ENCODE measurements at regions not wholly inside any gene's neighbourhood (a gene's known extent, or its start where the extent isn't known, plus 50 kb on each side); places are given as distances from the start of the nearest gene placed in this dataset.

- H2AFZ ChIP-seq (ENCODE audit: low read length), result no peak overlapping the region
- DNase-seq (ENCODE audit: low spot score), result no peak
- POLR2A ChIA-PET, result no interaction called here
- H3K4me1 ChIP-seq (ENCODE audit: insufficient read depth, low read length), result no peaks in the 10 kb centered on the region
- no peak overlapping the region for H3K4me3 ChIP-seq (replicated peaks in 1 of 3; ENCODE audit: insufficient read depth in 1 of 3, low read depth in 2 of 3, low read length in 3 of 3)
- no peaks in the 10 kb centered on the region for H3K36me3 ChIP-seq (replicated peaks in 1 of 2; ENCODE audit: control insufficient read depth in 1 of 2, insufficient read depth in 2 of 2, low read length in 2 of 2)
- peaks cover 0 to 17% of the 10 kb centered on the region in 2 experiments; a peak in 2 of 5 replicates for H3K27me3 ChIP-seq (ENCODE audit: control insufficient read depth in 1 of 2, insufficient read depth in 2 of 2, low read length in 2 of 2)
- no peaks in the 10 kb centered on the region for H3K9me3 ChIP-seq (ENCODE audit: low read length)
- 25% methylated on average over 3 of the region's 4 CpGs for WGBS (ENCODE audit: low lambda C conversion rate)
- BruUV-seq (replicated peaks), result no TSS peak
- TF ChIP-seq SOX13 (IDR thresholded peaks at IDR 0.05), result no peak
- TF ChIP-seq SOX13 (CRISPR knock-in tag; conservative IDR thresholded peaks at IDR 0.05 in 1 of 2, IDR thresholded peaks at IDR 0.05 in 1 of 2), result no peak
- no peak for TF ChIP-seq TRIM24 (CRISPR knock-in tag; IDR thresholded peaks at IDR 0.05)
- TF ChIP-seq ZNF232 (CRISPR knock-in tag; IDR thresholded peaks at IDR 0.05; ENCODE audit: borderline replicate concordance), result no peak
- no peaks in the 10 kb centered on the region for H4K20me1 ChIP-seq (ENCODE audit: insufficient read depth, low read length)
- no peak overlapping the region for H3K27ac ChIP-seq (ENCODE audit: extremely low read length, insufficient read depth, low read length)
- no peak for FAIRE-seq
- in situ Hi-C loops (cut with HindIII; ENCODE audit: extremely low pct_ligation_motif_present, low pct_unique_long_range_greater_than_20kb), result no loop called here
- CTCF ChIA-PET (ENCODE audit: low intra/inter-chr PET ratio, low total read pairs), result no interaction called here
- H3K4me2 ChIP-seq (ENCODE audit: low read depth, low read length), result no peak overlapping the region
- ATAC-seq, result no peak
- intact Hi-C loops (cut with micrococcal nuclease; ENCODE audit: unreplicated experiment), result no loop called here
- H3K79me2 ChIP-seq (ENCODE audit: insufficient read depth, low read length), result no peaks in the 10 kb centered on the region
- H3K9ac ChIP-seq (ENCODE audit: insufficient read depth, low read depth, low read length), result no peak overlapping the region
Measured at GRCh38 chr9:95635986-95636671, 119.4 kb upstream of the PTCH1 start.

GRCh38 chr9:95634536-95634935, 117.8 kb upstream of the PTCH1 start:
- POLR2A ChIA-PET, result no interaction called here
- Histone ChIP-seq H4K20me1 (ENCODE audit: insufficient read depth, low read length) (no peaks in the 10 kb centered on the region), H3K27me3 (ENCODE audit: control insufficient read depth in 1 of 2, insufficient read depth in 2 of 2, low read length in 2 of 2) (peaks cover 0 to 20% of the 10 kb centered on the region in 2 experiments; a peak in 3 of 5 replicates), H3K79me2 (ENCODE audit: insufficient read depth, low read length) (no peaks in the 10 kb centered on the region), H2AFZ (ENCODE audit: low read length) (no peak overlapping the region), H3K36me3 (replicated peaks in 1 of 2; ENCODE audit: control insufficient read depth in 1 of 2, insufficient read depth in 2 of 2, low read length in 2 of 2) (no peaks in the 10 kb centered on the region), H3K9me3 (ENCODE audit: low read length) (no peaks in the 10 kb centered on the region), H3K27ac (ENCODE audit: extremely low read length, insufficient read depth, low read length) (no peak overlapping the region), H3K9ac (ENCODE audit: insufficient read depth, low read depth, low read length) (no peak overlapping the region), H3K4me1 (ENCODE audit: insufficient read depth, low read length) (no peaks in the 10 kb centered on the region), H3K4me2 (ENCODE audit: low read depth, low read length) (no peak overlapping the region), H3K4me3 (replicated peaks in 1 of 3; ENCODE audit: insufficient read depth in 1 of 3, low read depth in 2 of 3, low read length in 3 of 3) (no peak overlapping the region)
- intact Hi-C loops (cut with micrococcal nuclease; ENCODE audit: unreplicated experiment), result no loop called here
- TF ChIP-seq ZFP36 (IDR thresholded peaks at IDR 0.05; ENCODE audit: borderline replicate concordance, low read depth, low read length, partially characterized antibody) (no peak), CREB3 (CRISPR knock-in tag; IDR thresholded peaks at IDR 0.05) (no peak), MTF1 (CRISPR knock-in tag; IDR thresholded peaks at IDR 0.05) (no peak), YEATS2 (CRISPR knock-in tag; IDR thresholded peaks at IDR 0.05; ENCODE audit: borderline replicate concordance) (no peak), ZNF839 (CRISPR knock-in tag; IDR thresholded peaks at IDR 0.05; ENCODE audit: borderline replicate concordance) (no peak), FOXO4 (CRISPR knock-in tag; conservative IDR thresholded peaks at IDR 0.05) (no peak), ZNF331 (CRISPR knock-in tag; IDR thresholded peaks at IDR 0.05) (no peak), PHF8 (CRISPR knock-in tag; IDR thresholded peaks at IDR 0.05) (no peak), AGO1 (IDR thresholded peaks at IDR 0.05; ENCODE audit: low read depth, low read length, poor library complexity, severe bottlenecking) (no peak), HMG20A (CRISPR knock-in tag; IDR thresholded peaks at IDR 0.05; ENCODE audit: borderline replicate concordance) (no peak)
- TF ChIP-seq, protein P1, sequence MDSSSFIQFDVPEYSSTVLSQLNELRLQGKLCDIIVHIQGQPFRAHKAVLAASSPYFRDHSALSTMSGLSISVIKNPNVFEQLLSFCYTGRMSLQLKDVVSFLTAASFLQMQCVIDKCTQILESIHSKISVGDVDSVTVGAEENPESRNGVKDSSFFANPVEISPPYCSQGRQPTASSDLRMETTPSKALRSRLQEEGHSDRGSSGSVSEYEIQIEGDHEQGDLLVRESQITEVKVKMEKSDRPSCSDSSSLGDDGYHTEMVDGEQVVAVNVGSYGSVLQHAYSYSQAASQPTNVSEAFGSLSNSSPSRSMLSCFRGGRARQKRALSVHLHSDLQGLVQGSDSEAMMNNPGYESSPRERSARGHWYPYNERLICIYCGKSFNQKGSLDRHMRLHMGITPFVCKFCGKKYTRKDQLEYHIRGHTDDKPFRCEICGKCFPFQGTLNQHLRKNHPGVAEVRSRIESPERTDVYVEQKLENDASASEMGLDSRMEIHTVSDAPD (CRISPR knock-in tag; IDR thresholded peaks at IDR 0.05), result no peak
- no TSS peak for BruUV-seq (replicated peaks)
- in situ Hi-C loops (cut with HindIII; ENCODE audit: extremely low pct_ligation_motif_present, low pct_unique_long_range_greater_than_20kb), result no loop called here
- DNase-seq (ENCODE audit: low spot score) (no peak), FAIRE-seq (no peak), ATAC-seq (no peak)
- CTCF ChIA-PET (ENCODE audit: low intra/inter-chr PET ratio, low total read pairs), result no interaction called here
- 52% methylated on average over 4 of the region's 6 CpGs for WGBS (ENCODE audit: low lambda C conversion rate)

All from HepG2 (cell line).